ENCODE measurements at regions not wholly inside any gene's neighbourhood (a gene's known extent, or its start where the extent isn't known, plus 50 kb on each side); places are given as distances from the start of the nearest gene placed in this dataset.

GRCh38 chr5:77921094-77921768 lies 145.1 kb upstream of the TBCA start:
- no TSS peak for BruUV-seq (replicated peaks)
- TF ChIP-seq ZBTB11 (CRISPR knock-in tag; IDR thresholded peaks at IDR 0.05) (no peak), JUNB (IDR thresholded peaks at IDR 0.05) (no peak), CBX5 (IDR thresholded peaks at IDR 0.05; ENCODE audit: low read depth) (no peak), BCLAF1 (IDR thresholded peaks at IDR 0.05) (no peak), ZNF622 (IDR thresholded peaks at IDR 0.05) (no peak), RBBP5 (conservative IDR thresholded peaks at IDR 0.05) (no peak), ATF7 (IDR thresholded peaks at IDR 0.05; ENCODE audit: low read depth) (no peak), PAX8 (IDR thresholded peaks at IDR 0.05) (no peak), MEF2B (IDR thresholded peaks at IDR 0.05; ENCODE audit: partially characterized antibody, poor library complexity, severe bottlenecking) (no peak), EP300 (IDR thresholded peaks at IDR 0.05; ENCODE audit: borderline replicate concordance in 1 of 2, control insufficient read depth in 1 of 2, low read depth in 2 of 2, low read length in 2 of 2) (no peak), POLR2A (IDR thresholded peaks at IDR 0.05; ENCODE audit: low read depth, low read length) (no peak), RUNX3 (IDR thresholded peaks at IDR 0.05; ENCODE audit: low read length) (no peak), MEF2A (IDR thresholded peaks at IDR 0.05; ENCODE audit: insufficient read depth, low read depth, low read length) (no peak)
- in situ Hi-C loops (cut with MboI) (no loop called here), intact Hi-C loops (cut with micrococcal nuclease; ENCODE audit: unreplicated experiment) (no loop called here)
- Histone ChIP-seq H3K27ac (ENCODE audit: control insufficient read depth, insufficient read depth) (no peak overlapping the region), H3K4me2 (ENCODE audit: control insufficient read depth, insufficient read depth) (no peak overlapping the region), H3K9me3 (replicated peaks; ENCODE audit: control insufficient read depth, insufficient read depth, low read length) (no peaks in the 10 kb centered on the region), H4K20me1 (ENCODE audit: control insufficient read depth, insufficient read depth) (no peaks in the 10 kb centered on the region), H3K9ac (ENCODE audit: control insufficient read depth, insufficient read depth, low read length) (no peak overlapping the region), H3K4me3 (no peak overlapping the region), H2AFZ (ENCODE audit: control insufficient read depth, low read depth, low read length) (peak overlapping the region; percentile 10; the same call in 1 of the 2 replicates), H3K79me2 (ENCODE audit: control insufficient read depth, insufficient read depth, low read length) (no peaks in the 10 kb centered on the region), H3K27me3 (replicated peaks in 1 of 2; ENCODE audit: control insufficient read depth in 2 of 2, insufficient read depth in 2 of 2, low read length in 1 of 2) (no peaks in the 10 kb centered on the region), H3K36me3 (ENCODE audit: control insufficient read depth in 2 of 2, insufficient read depth in 2 of 2, low read length in 1 of 2) (no peaks in the 10 kb centered on the region), H3K4me1 (ENCODE audit: control insufficient read depth, insufficient read depth, low read length) (peaks cover 7% of the 10 kb centered on the region)
- ChIA-PET CTCF (interaction anchor here (1.2 kb wide), 1 partner anchor 45 kb away, joined by 3 read pairs; no protein-coding TSS in a partner anchor), POLR2A (no interaction called here), SMC1A (ENCODE audit: uncharacterized antibody, unreplicated experiment) (interaction anchor here (1.0 to 1.7 kb wide), 2 partner anchors 15 to 41 kb away, joined by 3 to 5 read pairs; no protein-coding TSS in a partner anchor), RAD21 (ENCODE audit: unreplicated experiment) (interaction anchor here (0.7 kb wide), 1 partner anchor 48 kb away, joined by 4 read pairs; no protein-coding TSS in a partner anchor)
- FAIRE-seq (no peak), DNase-seq (ENCODE audit: low read depth, low spot score) (no peak), ATAC-seq (no peak; the same call in 2 of the 3 replicates)
- 75% methylated on average over 4 of the region's 4 CpGs for WGBS (ENCODE audit: insufficient coverage, insufficient replicate concordance, low lambda C conversion rate, missing lambda C conversion rate)
